ENCODE measurements at regions not wholly inside any gene's neighbourhood (a gene's known extent, or its start where the extent isn't known, plus 50 kb on each side); places are given as distances from the start of the nearest gene placed in this dataset.
"Not testable (repeated sequence)": the region's sequence is repeated elsewhere in the genome, so short reads cannot be mapped to it uniquely, and the experiment has no call there.

DNA sequence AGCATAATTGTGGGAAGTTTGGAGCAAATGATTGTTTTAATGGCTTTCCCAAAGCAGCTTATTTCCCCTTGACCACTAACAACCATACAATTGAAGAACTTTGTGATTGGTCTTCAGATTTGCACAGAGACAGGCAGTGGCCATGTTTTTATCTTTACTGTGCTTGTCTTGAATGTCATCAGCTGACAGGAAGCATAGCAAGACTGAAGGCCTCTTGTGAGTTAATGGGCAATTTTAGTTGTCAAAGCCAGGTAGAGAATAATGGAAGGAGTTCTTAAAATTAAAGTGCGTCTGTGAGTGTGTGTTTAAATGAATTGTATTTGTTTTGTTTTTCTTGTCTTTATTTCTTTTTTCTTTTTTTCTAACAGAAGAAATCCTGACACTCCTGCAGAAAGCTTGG lies 809.9 kb downstream of the TSN start:
- no peak for DNase-seq (ENCODE audit: low read depth in 2 of 3, low spot score in 2 of 3)

DNA sequence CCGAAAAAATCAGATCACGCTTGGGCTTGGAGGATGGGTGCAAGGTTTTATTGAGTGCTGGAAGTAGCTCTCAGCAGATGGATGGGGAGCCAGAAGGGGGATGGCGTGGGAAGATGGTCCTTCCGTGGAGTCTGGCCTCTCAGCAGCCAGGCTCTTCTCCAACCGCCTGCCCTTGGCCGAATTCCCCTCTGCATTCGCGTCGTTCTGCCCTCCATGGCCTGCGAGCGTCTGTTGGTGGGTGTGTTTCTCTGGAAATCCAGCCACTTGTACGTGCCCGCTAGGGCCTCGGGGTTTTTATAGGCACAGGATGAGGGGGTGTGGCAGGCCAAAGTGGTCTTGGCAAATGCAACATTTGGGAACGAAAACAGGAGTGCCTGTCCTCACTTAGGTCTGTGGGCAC lies 815.2 kb downstream of the TSN start:
- DNase-seq (ENCODE audit: low read depth in 2 of 3, low spot score in 2 of 3) = no peak

DNA sequence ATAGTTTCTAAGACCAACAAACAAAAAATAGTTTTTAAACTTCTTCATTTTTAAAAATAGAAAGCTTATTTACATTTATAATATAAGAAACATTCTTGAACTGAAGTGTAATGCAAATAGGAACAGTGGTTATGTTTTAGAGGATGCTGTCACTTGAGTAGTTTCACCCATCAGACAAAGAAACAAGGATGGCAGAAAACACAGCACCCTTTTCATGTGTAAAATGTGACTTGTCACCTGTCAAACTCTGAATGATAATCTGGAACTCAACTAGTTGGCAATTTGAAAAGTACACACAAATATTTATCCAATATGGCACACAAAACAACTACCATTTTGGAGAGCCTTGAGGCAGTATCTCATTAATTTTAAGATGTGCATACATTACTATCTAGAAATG lies 816.0 kb downstream of the TSN start:
- DNase-seq (ENCODE audit: low read depth in 2 of 3, low spot score in 2 of 3) = not testable (repeated sequence)

DNA sequence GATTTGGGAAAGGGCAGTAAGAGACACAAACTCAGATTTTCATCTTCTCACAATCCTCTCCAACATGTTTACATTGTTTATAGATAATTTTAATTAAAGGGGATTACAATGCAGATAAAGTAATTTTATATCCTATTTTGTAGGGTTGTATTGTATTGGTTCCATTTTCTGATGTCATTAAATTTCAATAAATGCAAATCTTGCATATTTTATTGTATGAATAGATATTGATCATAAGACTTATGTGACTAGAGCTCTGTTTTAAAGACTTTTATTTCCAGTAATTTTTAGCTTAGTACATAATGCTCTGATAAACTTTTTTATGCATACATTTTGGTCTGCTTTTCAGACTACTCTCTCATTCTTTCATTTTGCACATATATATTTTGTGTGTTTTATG lies 819.6 kb downstream of the TSN start:
- DNase-seq (ENCODE audit: low read depth in 2 of 3, low spot score in 2 of 3) = no peak

DNA sequence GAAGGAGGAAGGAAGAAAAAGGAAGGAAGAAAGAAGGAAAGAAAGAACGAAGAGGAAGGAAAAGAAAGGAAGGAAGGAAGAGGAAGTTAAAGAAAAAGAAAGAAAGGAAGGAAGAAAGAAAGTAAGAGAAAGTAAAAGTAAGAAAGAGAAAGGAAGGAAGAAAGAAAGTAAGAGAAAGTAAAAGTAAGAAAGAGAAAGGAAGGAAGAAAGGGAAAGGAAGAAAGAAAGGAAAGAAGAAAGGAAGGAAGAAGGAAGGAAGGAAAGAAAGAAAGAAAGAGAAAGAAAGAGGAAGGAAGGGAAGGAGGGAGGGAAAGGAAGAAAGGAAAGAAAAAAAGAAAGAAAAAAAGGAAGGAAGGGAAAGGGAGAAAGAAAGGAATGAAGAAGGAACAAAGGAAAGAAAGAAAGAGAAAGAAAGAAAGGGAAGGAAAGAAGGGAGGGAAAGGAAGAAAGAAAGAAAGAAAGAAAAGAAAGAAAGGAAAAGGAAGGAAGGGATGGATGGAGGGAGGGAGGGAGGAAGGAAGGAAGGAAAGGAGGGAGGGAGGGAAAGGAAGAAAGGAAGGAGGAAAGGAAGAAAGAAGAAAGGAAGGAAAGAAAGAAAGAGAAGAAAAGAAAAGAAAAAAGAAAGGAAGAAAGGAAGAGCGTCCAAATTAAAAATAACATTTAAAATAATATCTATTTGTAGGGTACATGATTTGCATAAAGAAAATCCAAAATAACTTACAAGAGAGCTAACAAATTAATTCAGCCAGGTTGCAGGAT lies 827.9 kb downstream of the TSN start:
- DNase-seq (ENCODE audit: low read depth in 2 of 3, low spot score in 2 of 3) = no peak

DNA sequence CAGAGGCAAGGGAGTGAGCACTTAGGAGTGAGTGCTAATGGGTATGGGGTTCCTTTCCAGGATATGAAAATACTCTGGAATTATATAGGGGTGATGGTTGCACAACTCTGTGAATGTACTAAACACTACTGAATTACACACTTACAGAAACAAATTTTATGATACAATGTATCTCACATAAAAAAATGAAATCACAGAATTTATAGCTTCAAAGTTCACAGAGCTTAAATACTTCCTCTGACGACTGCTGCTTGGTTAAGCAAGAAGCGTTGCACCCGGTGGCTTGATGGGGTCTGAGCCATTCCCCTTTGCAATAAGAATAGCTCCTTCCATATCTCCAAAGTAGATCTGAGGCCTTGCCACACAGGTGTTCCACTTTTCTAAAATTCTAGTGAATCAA lies 835.1 kb downstream of the TSN start:
- no peak for DNase-seq (ENCODE audit: low read depth in 2 of 3, low spot score in 2 of 3)

DNA sequence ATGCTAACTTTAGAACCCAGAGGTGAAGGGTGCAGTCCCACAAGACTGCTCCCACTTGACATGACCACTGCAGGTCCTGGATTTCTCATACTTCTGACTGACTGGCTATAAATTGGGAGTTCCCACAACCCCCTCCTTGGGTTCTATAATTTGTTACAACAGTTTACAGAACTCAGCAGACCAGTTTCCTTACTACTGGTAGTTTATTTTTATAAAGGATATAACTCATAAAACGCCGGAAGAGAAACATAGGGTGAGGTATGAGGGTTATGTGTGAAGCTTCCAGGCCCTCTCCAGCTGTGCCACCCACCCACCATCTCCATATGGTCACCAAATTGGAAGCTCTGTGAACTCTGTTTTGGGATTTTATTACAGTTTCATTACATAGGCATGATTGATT lies 839.6 kb downstream of the TSN start:
- no peak for DNase-seq (ENCODE audit: low read depth in 2 of 3, low spot score in 2 of 3)

DNA sequence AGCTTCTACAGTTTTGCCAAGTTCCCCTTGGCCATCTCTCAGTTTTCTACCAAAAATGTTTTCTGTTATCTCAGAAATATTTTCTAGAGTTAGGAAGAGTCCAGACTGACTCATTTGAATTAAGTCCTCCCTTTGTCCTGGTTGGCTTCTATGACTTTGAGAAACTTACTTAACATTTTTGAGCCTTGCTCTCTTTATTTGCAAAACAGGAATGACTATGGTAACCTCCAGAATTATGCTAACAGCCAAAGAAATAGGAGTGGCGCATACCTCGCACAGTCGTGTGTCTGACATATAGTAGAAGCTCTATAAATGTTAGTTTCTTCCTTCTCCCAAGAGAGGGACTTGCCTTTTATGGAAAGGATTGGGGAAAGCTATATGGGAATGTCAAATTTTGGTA lies 841.1 kb downstream of the TSN start:
- no peak for DNase-seq (ENCODE audit: low read depth in 2 of 3, low spot score in 2 of 3)

DNA sequence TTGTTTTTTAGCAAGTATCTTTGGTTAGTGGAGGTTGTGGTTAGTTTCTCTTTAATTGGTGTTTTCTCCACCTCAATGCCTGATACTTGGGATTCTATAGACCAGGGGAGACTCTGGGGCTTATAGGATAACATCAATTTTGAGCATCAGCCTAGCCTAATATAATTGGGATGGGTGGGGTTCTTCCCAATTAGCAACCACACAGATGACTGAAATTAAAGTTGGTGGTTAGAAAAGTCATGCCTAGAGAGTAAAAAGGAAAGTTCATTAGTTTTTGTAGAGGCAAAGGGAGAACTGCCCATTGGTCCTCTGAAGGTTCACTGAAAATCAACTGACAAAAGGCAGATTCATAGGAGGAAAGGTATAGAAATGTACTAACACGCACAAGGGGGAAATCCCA lies 843.3 kb downstream of the TSN start:
- DNase-seq (ENCODE audit: low read depth in 2 of 3, low spot score in 2 of 3) = no peak

DNA sequence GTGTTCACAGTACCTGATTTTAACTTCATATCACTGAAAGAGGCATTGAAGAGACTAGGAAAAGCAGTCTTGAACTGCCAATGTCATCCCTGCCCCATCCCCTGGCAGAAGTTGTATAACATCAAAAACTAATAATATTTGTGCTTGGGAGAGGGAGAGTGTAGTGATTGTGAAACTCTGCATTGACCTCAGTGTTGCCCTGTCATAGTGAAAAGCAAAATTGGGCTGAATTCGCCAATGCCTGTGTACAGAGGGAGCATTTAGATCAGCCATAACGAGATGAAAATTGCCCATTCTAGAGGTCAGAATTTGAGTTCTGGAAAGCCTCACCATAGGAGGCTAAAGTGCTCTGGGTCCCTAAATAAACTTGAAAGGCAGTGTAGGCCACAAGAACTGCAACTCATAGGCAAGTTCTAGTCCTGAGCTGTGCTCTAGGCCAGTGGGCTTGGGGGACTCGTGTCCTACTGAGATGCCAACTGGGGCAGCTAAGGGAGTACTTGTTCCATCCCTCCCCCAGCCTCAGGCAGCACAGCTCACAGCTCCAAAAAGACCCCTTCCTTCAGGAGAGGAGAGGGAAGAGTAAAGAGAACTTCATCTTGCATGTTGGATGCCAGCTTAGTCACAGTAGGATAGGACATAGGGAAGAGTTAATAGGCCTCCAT lies 855.6 kb downstream of the TSN start:
- no peak for DNase-seq (ENCODE audit: low read depth in 2 of 3, low spot score in 2 of 3)

DNA sequence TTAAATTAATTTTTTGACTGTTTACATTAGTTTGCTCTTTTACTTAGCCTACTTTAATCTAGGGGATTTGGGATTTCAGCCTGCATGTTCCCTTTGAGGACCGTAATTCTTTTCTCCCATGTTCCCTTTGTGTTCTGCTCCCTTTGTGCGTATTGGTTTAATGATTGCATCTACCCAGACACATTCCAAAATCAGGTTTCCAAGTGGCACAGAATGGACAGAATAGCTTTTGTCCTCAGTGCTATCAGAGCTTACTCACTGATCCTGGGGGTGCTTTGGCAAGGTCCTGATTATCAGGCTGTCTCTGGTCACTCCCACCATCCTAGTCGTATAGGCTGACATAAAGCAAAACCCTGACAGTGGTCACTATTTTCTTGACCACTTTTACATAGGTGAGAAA lies 867.5 kb downstream of the TSN start:
- no peak for DNase-seq (ENCODE audit: low read depth in 2 of 3, low spot score in 2 of 3)

DNA sequence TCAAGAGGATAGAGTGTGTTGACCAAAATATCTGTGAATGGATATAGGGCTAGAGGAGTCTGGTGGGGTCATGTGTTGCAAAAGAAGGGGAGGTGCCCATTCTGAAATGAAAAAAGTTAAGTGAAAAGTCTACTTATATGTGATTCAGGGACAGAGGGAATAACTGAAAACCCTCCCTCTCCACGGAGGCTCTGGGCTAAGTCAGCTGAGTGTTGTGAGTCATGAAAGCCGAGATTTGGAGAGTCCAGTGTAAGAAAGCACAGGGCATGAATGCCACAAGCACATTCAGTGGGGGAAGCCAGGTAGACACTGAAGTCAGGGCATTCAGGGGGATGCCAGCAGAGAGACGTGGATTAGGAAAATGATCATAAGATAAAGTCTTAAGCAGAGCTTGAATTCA lies 871.9 kb downstream of the TSN start:
- no peak for DNase-seq (ENCODE audit: low read depth in 2 of 3, low spot score in 2 of 3)

DNA sequence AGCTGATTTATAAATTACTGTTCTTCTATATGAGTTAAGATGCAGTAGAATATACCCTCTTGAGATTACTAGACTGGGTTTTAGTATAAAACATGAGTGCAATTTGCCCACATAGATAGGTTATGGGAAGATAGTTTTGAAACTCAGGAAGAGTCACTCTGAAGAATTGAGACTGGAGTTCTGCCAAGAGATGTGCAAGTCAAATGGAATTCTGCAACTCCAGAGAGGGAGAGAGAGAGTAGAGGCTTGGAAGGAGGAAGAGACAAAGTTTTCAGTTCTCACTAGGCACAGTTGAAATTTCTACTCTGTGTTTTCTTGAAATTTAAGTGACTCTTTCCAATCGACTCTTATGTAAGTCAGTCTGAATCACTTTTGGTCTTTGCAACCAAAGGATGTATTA lies 878.8 kb downstream of the TSN start:
- DNase-seq (ENCODE audit: low read depth in 2 of 3, low spot score in 2 of 3) = no peak

DNA sequence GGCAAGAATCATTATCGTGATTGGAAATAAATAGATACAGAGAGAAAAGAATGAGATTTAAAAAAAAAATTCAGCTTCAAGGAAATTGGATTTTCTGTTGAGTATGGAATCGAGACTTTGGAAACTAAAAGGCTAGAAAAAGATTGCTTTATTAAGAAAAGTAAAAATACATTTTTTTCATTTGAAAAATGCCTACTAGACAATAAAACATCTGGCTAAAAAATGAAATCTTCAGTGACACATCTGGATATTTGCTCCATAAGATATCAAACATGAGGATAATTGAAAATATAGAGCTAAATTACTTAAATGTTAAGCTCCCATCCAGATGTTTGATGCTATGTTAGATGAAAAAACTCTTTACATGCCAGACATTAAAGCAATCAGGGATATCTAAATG lies 879.5 kb downstream of the TSN start:
- DNase-seq (ENCODE audit: low read depth in 2 of 3, low spot score in 2 of 3) = no peak

DNA sequence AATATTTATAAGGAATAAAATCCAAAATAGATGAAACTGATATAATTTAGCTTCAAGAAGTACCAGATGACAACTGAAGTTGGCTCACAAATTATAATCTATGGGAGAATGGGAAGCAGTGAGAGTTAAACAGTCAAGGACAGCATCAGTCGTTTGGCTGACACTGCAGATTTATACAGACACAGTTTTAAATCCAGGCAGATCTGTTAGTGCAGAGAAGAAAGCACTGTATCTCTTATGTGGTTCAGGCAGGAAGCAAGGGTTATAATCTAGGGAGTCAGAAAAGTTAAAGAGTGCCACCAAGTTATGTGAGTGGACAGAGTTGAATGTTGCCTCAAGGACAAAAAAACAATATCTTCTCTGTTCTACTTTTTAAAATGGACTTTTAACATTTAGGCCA lies 880.2 kb downstream of the TSN start:
- DNase-seq (ENCODE audit: low read depth in 2 of 3, low spot score in 2 of 3) = no peak

DNA sequence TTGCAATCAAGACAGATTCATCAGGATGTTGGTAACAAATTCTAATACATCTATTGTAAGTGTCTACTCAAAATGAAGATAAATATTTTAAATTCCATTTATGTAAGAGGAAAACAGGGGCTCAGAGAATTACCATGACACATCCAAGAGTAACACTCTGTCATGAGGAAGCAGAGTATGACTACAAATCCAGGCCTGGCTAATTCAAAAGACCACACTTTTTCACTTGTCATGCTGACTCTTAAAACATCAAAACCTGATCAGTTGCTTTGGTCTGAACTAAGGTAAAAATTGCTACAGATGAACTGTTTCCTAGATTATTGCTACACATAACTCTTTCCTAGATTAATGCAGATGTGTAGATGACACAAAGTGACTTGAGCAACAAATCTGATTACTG lies 880.6 kb downstream of the TSN start:
- no peak for DNase-seq (ENCODE audit: low read depth in 2 of 3, low spot score in 2 of 3)

DNA sequence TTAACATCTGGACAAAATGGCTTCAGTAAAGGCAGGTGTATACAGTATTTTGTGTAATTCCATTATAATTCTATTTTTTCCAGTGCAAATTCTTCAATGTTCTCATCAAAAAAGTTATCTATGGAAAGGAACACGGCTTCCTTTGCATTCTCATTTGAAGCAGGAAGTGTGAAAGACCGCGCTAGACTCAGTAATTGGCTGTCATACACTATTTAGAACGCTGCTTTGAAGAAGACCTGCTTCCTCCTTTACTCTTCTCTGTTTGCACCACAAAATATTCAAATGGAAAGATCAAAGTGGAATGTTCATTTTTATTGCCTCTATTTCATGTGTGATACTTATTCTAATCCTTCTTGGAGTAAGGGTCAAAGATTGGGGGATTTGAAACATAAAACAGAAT lies 883.7 kb downstream of the TSN start:
- DNase-seq (ENCODE audit: low read depth in 2 of 3, low spot score in 2 of 3) = no peak

DNA sequence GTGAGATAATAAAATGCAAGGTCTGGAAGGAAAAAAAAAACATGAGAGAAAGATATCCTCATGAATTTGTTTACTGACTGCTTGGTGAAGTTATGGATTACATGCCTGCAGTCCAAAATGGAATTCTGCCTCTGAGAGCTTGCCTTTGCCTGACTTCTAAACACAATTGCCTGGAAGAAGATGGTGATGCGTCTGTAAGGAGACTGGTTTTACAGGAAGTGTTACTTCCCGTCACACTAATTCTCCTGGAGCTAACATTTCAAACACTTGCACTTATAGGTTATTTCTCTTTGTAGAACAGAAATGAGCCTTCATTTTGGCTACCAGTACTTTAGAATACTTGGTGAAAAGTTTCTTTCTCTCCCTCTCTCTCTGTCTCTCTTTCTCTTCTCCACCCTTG lies 884.3 kb downstream of the TSN start:
- no peak for DNase-seq (ENCODE audit: low read depth in 2 of 3, low spot score in 2 of 3)

DNA sequence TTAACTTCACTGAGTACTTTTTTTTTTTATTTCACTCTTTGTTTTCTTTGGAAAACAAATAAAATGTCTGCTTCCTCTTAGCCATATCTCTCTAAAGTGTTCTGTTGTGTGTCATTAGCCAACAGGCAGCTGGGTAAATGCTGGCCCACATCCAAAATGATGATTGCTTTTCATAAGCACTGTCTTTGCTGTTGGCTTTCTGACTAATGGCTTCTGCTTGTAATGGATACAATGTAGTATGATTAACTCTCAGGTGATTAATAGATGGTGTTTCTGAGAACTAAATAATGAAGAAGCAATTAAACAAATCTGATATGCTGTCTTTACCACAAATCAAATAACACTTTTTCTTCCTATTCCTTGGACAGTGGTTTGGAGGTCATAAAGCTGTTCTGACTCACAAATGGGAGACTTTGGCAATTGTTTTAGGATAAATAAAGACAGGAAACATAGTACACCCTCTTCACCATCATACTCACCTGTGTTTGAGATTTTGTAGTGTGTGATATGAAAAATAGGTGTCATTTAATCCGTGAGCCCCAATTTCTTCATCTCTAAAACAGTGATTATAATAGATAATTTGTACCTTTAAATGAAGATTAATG lies 888.4 kb downstream of the TSN start:
- no peak for DNase-seq (ENCODE audit: low read depth in 2 of 3, low spot score in 2 of 3)

DNA sequence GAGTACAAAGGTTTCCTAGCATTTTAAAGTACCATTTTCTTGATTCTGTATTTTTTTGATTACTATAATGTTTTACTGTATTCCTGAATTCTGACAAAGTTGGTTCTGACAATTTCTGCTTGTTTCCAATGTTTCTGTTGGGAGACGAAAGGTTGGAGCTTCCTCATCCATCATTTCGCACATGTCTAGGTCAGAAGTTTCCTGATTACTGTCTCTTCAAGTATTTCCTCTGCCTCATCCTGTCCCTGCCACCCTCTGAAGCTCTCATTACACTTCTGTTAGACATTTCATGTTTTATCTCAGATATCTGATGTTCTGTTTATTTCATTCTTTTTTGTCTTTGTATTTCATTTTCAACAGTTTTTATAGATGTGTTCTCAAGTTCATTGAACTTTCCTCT lies 895.8 kb downstream of the TSN start:
- DNase-seq (ENCODE audit: low read depth in 2 of 3, low spot score in 2 of 3) = no peak

DNA sequence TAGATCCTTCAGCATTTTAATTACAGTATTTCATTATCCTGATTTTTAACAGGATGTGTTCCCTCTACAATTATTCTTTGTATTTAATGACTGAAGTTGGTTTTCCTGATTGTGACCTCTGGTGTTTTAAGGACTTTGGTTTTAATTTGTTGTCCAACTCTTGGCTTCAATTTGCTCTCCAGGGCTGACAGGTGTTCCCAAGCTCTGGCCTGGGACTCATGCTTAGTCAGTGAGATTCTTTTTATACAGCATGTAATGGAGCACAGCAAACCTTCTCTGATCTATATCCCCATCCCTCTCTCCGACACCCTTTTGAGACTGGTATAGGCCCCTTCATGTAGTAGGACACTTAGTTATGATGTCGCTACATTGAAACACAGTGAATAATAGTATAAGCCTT lies 896.3 kb downstream of the TSN start:
- DNase-seq (ENCODE audit: low read depth in 2 of 3, low spot score in 2 of 3) = no peak

DNA sequence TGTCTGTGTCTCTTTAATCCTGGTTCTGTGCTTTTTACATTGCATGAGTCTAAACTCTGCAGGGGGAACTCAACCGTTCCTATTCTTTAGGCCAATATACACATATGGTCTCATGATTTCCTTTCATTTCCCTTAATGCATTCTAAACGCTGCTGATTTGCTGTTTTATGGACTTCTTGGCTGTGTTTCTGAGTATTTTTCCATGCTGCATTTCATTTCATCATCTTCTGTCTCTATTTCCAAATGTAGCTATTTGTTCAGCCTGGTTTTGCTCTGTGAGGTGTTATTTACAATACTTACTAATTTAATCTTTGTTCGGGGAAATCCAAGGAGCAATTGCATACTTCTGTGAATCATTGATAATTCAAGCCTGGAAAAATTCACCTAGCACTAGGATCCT lies 897.2 kb downstream of the TSN start:
- no peak for DNase-seq (ENCODE audit: low read depth in 2 of 3, low spot score in 2 of 3)

Measured in hematopoietic multipotent progenitor cell (in vitro differentiated cells).